Loucy (cell line): ENCODE measurements at regions not wholly inside any gene's neighbourhood (a gene's known extent, or its start where the extent isn't known, plus 50 kb on each side); places are given as distances from the start of the nearest gene placed in this dataset.

ENCODE experiments used
- H2AFZ ChIP-seq: fragments of 200-600 bp; sonication (generic); 2 replicates; pipeline ENCODE4 v1.6.0; 2016; ENCODE audit warnings: antibody characterized with exemption, mild to moderate bottlenecking, low read length, moderate library complexity
- H3F3A ChIP-seq: fragments of 200-600 bp; 2 replicates; pipeline ENCODE4 v1.6.0; 2016; ENCODE audit warnings: antibody characterized with exemption, low read depth, mild to moderate bottlenecking
- H3K27me3 ChIP-seq: fragments of 200-600 bp; sonication (generic); 2 replicates; pipeline ENCODE4 v1.6.1; 2014; ENCODE audit warnings: low read length, mild to moderate bottlenecking; ENCODE audit not compliant: insufficient read depth, poor library complexity, severe bottlenecking
- H3K36me3 ChIP-seq: fragments of 200-600 bp; sonication (generic); 2 replicates; pipeline ENCODE4 v1.6.1; 2016; ENCODE audit warnings: low read length; ENCODE audit not compliant: insufficient read depth
- H3K4me1 ChIP-seq: fragments of 200-600 bp; sonication (generic); 2 replicates; pipeline ENCODE4 v1.5.1; 2014; ENCODE audit warnings: low read length, mild to moderate bottlenecking; ENCODE audit not compliant: insufficient read depth, poor library complexity, severe bottlenecking
- H3K4me2 ChIP-seq: fragments of 200-600 bp; sonication (generic); 2 replicates; pipeline ENCODE4 v1.6.0; 2014; ENCODE audit warnings: antibody characterized with exemption, low read length, low read depth, mild to moderate bottlenecking; ENCODE audit not compliant: poor library complexity, severe bottlenecking
- H3K4me3 ChIP-seq: fragments of 200-600 bp; sonication (generic); 2 replicates; pipeline ENCODE4 v1.5.1; 2014; ENCODE audit warnings: low read length, mild to moderate bottlenecking, mixed read lengths; ENCODE audit not compliant: poor library complexity, severe bottlenecking
- H3K79me2 ChIP-seq: fragments of 200-600 bp; sonication (generic); 2 replicates; pipeline ENCODE4 v1.6.1; 2014; ENCODE audit warnings: low read length; ENCODE audit not compliant: insufficient read depth
- H3K9ac ChIP-seq: fragments of 200-600 bp; sonication (generic); 2 replicates; pipeline ENCODE4 v1.6.0; 2014; ENCODE audit warnings: mild to moderate bottlenecking, low read depth, low read length, moderate library complexity; ENCODE audit not compliant: poor library complexity, severe bottlenecking
- H3K9me2 ChIP-seq: fragments of 200-600 bp; sonication (generic); replicated peaks from 2 replicates; pipeline ENCODE4 v1.6.1; 2016; ENCODE audit warnings: low read depth, low read length, mixed read lengths
- H3K9me3 ChIP-seq: fragments of 200-600 bp; sonication (generic); 2 replicates; pipeline ENCODE4 v1.6.1; 2014; ENCODE audit warnings: mild to moderate bottlenecking, antibody characterized with exemption, low read length, low read depth; ENCODE audit not compliant: insufficient read depth
- H4K20me1 ChIP-seq: fragments of 200-600 bp; sonication (generic); 2 replicates; pipeline ENCODE4 v1.6.0; 2014; ENCODE audit warnings: antibody characterized with exemption, low read length, mild to moderate bottlenecking; ENCODE audit not compliant: insufficient read depth, poor library complexity, severe bottlenecking
- CTCF ChIP-seq: fragments of 200-600 bp; sonication (generic); conservative IDR thresholded peaks from 2 replicates; pipeline ENCODE4 v1.5.1; 2014; ENCODE audit warnings: mild to moderate bottlenecking, antibody characterized with exemption, low read length
- EZH2phosphoT487 ChIP-seq: fragments of 200-600 bp; IDR thresholded peaks from 2 replicates; pipeline ENCODE4 v1.6.1; 2018; ENCODE audit warnings: antibody characterized with exemption, mild to moderate bottlenecking, moderate library complexity, borderline replicate concordance

GRCh38 chr5:167081561-167081960, 1209.9 kb upstream of the WWC1 start:
- Histone ChIP-seq H3K4me3 (no peak overlapping the region), H3K4me1 (no peaks in the 10 kb centered on the region), H3K9me3 (no peaks in the 10 kb centered on the region), H3K27me3 (no peaks in the 10 kb centered on the region), H3K9me2 (no peaks in the 10 kb centered on the region), H3K9ac (no peak overlapping the region), H4K20me1 (no peaks in the 10 kb centered on the region), H3K79me2 (no peaks in the 10 kb centered on the region), H3F3A (no peaks in the 10 kb centered on the region), H2AFZ (no peak overlapping the region), H3K4me2 (no peak overlapping the region), H3K36me3 (no peaks in the 10 kb centered on the region)
- TF ChIP-seq EZH2phosphoT487 (no peak), CTCF (no peak)

- Histone ChIP-seq H3K4me3 (no peak overlapping the region), H3K4me1 (no peaks in the 10 kb centered on the region), H4K20me1 (no peaks in the 10 kb centered on the region), H3K9me3 (no peaks in the 10 kb centered on the region), H3K4me2 (no peak overlapping the region), H3K79me2 (no peaks in the 10 kb centered on the region), H3K9me2 (no peaks in the 10 kb centered on the region), H3K36me3 (no peaks in the 10 kb centered on the region), H3K9ac (no peak overlapping the region), H3F3A (no peaks in the 10 kb centered on the region), H2AFZ (no peak overlapping the region), H3K27me3 (no peaks in the 10 kb centered on the region)
- no peak for TF ChIP-seq CTCF
- TF ChIP-seq EZH2phosphoT487, result no peak
These were observed 1194.6 kb upstream of the WWC1 start for GRCh38 chr5:167096816-167097215.

GRCh38 chr5:167104351-167104750, 1187.1 kb upstream of the WWC1 start:
- no peaks in the 10 kb centered on the region for H3K36me3 ChIP-seq
- H3F3A ChIP-seq, result no peaks in the 10 kb centered on the region
- H3K9me2 ChIP-seq, result no peaks in the 10 kb centered on the region
- H4K20me1 ChIP-seq, result no peaks in the 10 kb centered on the region
- no peak overlapping the region for H3K4me3 ChIP-seq
- H3K27me3 ChIP-seq, result no peaks in the 10 kb centered on the region
- H2AFZ ChIP-seq, result no peak overlapping the region
- H3K79me2 ChIP-seq, result no peaks in the 10 kb centered on the region
- no peaks in the 10 kb centered on the region for H3K9me3 ChIP-seq
- no peak overlapping the region for H3K4me2 ChIP-seq
- no peak overlapping the region for H3K9ac ChIP-seq
- TF ChIP-seq CTCF (no peak), EZH2phosphoT487 (no peak)
- no peaks in the 10 kb centered on the region for H3K4me1 ChIP-seq
